ENCODE measurements at regions not wholly inside any gene's neighbourhood (a gene's known extent, or its start where the extent isn't known, plus 50 kb on each side); places are given as distances from the start of the nearest gene placed in this dataset.

GRCh38 chr17:65346166-65346565 is 209.0 kb downstream of the RGS9 start:
- TF ChIP-seq, protein P1, sequence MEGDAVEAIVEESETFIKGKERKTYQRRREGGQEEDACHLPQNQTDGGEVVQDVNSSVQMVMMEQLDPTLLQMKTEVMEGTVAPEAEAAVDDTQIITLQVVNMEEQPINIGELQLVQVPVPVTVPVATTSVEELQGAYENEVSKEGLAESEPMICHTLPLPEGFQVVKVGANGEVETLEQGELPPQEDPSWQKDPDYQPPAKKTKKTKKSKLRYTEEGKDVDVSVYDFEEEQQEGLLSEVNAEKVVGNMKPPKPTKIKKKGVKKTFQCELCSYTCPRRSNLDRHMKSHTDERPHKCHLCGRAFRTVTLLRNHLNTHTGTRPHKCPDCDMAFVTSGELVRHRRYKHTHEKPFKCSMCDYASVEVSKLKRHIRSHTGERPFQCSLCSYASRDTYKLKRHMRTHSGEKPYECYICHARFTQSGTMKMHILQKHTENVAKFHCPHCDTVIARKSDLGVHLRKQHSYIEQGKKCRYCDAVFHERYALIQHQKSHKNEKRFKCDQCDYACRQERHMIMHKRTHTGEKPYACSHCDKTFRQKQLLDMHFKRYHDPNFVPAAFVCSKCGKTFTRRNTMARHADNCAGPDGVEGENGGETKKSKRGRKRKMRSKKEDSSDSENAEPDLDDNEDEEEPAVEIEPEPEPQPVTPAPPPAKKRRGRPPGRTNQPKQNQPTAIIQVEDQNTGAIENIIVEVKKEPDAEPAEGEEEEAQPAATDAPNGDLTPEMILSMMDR (conservative IDR thresholded peaks at IDR 0.05; ENCODE audit: low read depth): no peak
- no peak for DNase-seq (ENCODE audit: low spot score)
- POLR2A ChIA-PET (ENCODE audit: low non-redundant PET): no interaction called here
- H3K27ac ChIP-seq: no peak overlapping the region
- CTCF ChIA-PET: interaction anchor here (0.7 kb wide), 1 partner anchor 61 kb away, joined by 5 read pairs; no protein-coding TSS in a partner anchor

GRCh38 chr17:65345261-65346005 is 208.3 kb downstream of the RGS9 start:
- no peak for DNase-seq (ENCODE audit: low spot score)
- TF ChIP-seq, protein P1 (conservative IDR thresholded peaks at IDR 0.05; ENCODE audit: low read depth): no peak
- ChIA-PET CTCF (interaction anchor here (0.7 kb wide), 1 partner anchor 61 kb away, joined by 5 read pairs; no protein-coding TSS in a partner anchor), POLR2A (ENCODE audit: low non-redundant PET) (no interaction called here)
- no peak overlapping the region for H3K27ac ChIP-seq

DNA sequence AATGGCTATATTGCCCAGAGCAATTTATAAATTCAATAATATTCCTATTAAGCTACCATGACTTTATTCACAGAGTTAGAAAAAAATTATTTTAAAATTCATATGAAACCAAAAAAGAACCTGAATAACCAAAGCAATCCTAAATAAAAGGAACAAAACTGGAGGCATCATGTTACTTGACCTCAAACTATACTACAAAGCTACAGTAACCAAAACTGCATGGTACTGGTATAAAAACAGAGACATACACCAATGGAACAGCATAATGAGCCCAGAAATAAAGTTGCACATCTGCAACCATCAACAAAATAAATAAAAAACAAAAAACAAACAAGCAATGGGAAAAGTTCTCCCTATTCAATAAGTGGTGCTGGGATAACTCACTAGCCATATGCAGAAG is 203.2 kb downstream of the RGS9 start:
- DNase-seq (ENCODE audit: low spot score): no peak
- TF ChIP-seq, protein P1 (conservative IDR thresholded peaks at IDR 0.05; ENCODE audit: low read depth): no peak
- ChIA-PET CTCF (no interaction called here), POLR2A (ENCODE audit: low non-redundant PET) (no interaction called here)
- no peak overlapping the region for H3K27ac ChIP-seq

DNA sequence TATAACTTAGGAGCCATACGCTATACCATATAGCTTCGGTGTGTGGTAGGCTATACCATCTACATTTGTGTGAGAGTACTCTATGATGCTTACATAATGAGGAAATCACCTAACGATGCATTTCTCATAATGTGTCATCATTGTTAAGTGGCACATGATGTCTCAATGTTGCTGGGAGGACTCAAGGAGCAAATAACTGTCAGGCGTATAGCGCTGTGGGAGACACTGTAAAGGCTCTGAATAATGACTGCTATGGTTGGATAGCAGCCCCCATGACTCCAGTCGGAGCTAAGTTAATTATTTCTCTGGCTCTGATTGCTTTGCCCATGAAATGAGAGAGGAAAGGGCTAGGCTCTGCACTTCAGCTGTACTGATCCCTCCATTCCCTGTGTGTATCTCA is 197.2 kb downstream of the RGS9 start:
- CTCF ChIA-PET: interaction anchor here (0.5 kb wide), 1 partner anchor 280 kb away, joined by 3 read pairs; no protein-coding TSS in a partner anchor
- POLR2A ChIA-PET (ENCODE audit: low non-redundant PET): no interaction called here

DNA sequence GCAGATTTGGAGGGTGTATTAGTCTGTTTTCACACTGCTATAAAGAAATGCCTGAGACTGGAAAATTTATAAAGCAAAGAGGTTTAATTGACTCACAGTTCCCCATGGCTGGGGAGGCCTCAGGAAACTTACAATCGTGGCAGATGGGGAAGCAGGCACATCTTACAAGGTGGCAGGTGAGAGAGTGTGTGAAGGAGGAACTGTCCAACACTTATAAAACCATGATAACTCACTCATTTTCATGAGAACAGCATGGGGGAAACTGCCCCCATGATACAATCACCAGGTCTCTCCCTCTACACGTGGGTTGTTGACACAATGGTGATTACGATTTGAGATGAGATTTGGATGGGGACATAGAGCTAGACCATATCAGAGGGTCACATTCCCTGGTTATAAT is 195.6 kb downstream of the RGS9 start:
- TF ChIP-seq, protein P1 (conservative IDR thresholded peaks at IDR 0.05; ENCODE audit: low read depth): no peak
- CTCF ChIA-PET: no interaction called here
- H3K27ac ChIP-seq: no peak overlapping the region
- DNase-seq (ENCODE audit: low spot score): no peak
- POLR2A ChIA-PET (ENCODE audit: low non-redundant PET): no interaction called here

More for the DNA sequence above, 197.2 kb downstream of the RGS9 start:
- no peak overlapping the region for H3K27ac ChIP-seq
- no peak for DNase-seq (ENCODE audit: low spot score)
- TF ChIP-seq, protein P1 (conservative IDR thresholded peaks at IDR 0.05; ENCODE audit: low read depth): no peak

DNA sequence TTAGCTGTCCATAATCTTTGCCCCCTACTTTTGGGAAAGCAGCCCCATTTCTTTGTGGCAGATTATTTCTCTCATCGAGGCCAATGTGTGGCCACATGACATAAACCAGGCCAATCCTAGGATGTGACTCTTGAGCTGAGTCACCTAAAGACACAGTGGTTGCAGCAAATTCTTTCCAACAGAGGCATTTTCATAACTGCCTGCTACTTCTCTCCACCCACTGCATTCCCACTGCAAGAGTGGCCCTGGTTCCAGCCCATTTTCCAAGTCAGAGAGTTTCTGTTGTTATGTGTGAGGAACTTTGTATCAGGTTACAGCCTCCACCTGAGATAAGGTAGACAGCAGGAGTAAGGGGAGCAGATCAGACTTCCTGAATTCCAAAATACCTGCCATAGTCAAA is 195.2 kb downstream of the RGS9 start:
- TF ChIP-seq, protein P1 (conservative IDR thresholded peaks at IDR 0.05; ENCODE audit: low read depth): no peak
- POLR2A ChIA-PET (ENCODE audit: low non-redundant PET): no interaction called here
- no peak overlapping the region for H3K27ac ChIP-seq
- CTCF ChIA-PET: no interaction called here
- peak; percentile 26 for DNase-seq (ENCODE audit: low spot score)

Measured in RWPE1 (cell line).